OCI-LY1 (cell line): ENCODE measurements at regions not wholly inside any gene's neighbourhood (a gene's known extent, or its start where the extent isn't known, plus 50 kb on each side); places are given as distances from the start of the nearest gene placed in this dataset.

Experiments used
- H2AFZ ChIP-seq: fragments of 200-600 bp; sonication (generic), shearing (Covaris generic); 2 replicates; pipeline ENCODE4 v1.6.0; 2014; ENCODE audit warnings: antibody characterized with exemption, mild to moderate bottlenecking, low read length
- H3F3A ChIP-seq: fragments of 200-600 bp; sonication (generic), shearing (Covaris generic); 2 replicates; pipeline ENCODE4 v1.6.0; 2014; ENCODE audit warnings: mild to moderate bottlenecking, antibody characterized with exemption, low read length, moderate library complexity; ENCODE audit not compliant: insufficient read depth
- H3K27ac ChIP-seq: fragments of 200-600 bp; sonication (generic); 2 replicates; pipeline ENCODE4 v1.5.1; 2014; ENCODE audit warnings: low read length, mixed run types, mild to moderate bottlenecking, low read depth; ENCODE audit not compliant: poor library complexity, severe bottlenecking
- H3K27me3 ChIP-seq: fragments of 200-600 bp; sonication (generic); 2 replicates; pipeline ENCODE4 v1.6.0; 2014; ENCODE audit warnings: antibody characterized with exemption, mild to moderate bottlenecking, low read length, moderate library complexity; ENCODE audit not compliant: insufficient read depth
- H3K36me3 ChIP-seq: fragments of 200-600 bp; sonication (generic); 2 replicates; pipeline ENCODE4 v1.6.1; 2014; ENCODE audit warnings: mild to moderate bottlenecking, antibody characterized with exemption, low read length, moderate library complexity, mixed read lengths; ENCODE audit not compliant: insufficient read depth
- H3K4me1 ChIP-seq: fragments of 200-600 bp; sonication (generic); 2 replicates; pipeline ENCODE4 v1.5.1; 2014; ENCODE audit warnings: mild to moderate bottlenecking, low read length, moderate library complexity; ENCODE audit not compliant: insufficient read depth, severe bottlenecking
- H3K4me2 ChIP-seq: fragments of 200-600 bp; sonication (generic), shearing (Covaris generic); 2 replicates; pipeline ENCODE4 v1.6.1; 2014; ENCODE audit warnings: low read length
- H3K4me3 ChIP-seq: fragments of 200-600 bp; sonication (generic); 2 replicates; pipeline ENCODE4 v1.5.1; 2014; ENCODE audit warnings: low read length, low read depth, mild to moderate bottlenecking, mixed read lengths; ENCODE audit not compliant: poor library complexity, severe bottlenecking
- H3K79me2 ChIP-seq: fragments of 200-600 bp; shearing (Covaris generic); 2 replicates; pipeline ENCODE4 v1.6.1; 2016; ENCODE audit warnings: mixed run types, low read length, mixed read lengths; ENCODE audit not compliant: insufficient read depth
- H3K9ac ChIP-seq: fragments of 200-600 bp; sonication (generic), shearing (Covaris generic); 2 replicates; pipeline ENCODE4 v1.6.1; 2014; ENCODE audit warnings: mild to moderate bottlenecking, low read length, mixed read lengths
- H3K9me2 ChIP-seq: fragments of 200-600 bp; sonication (generic), shearing (Covaris generic); 2 replicates; pipeline ENCODE4 v1.6.1; 2014; ENCODE audit warnings: low read depth, mild to moderate bottlenecking, low read length, mixed read lengths
- H3K9me3 ChIP-seq: fragments of 200-600 bp; shearing (Covaris generic); 2 replicates; pipeline ENCODE4 v1.6.1; 2014; ENCODE audit warnings: low read length, mixed read lengths
- H4K20me1 ChIP-seq: fragments of 200-600 bp; sonication (generic), shearing (Covaris generic); 2 replicates; pipeline ENCODE4 v1.6.0; 2016; ENCODE audit warnings: mild to moderate bottlenecking, low read length; ENCODE audit not compliant: insufficient read depth
- CTCF ChIP-seq: fragments of 200-600 bp; sonication (generic), shearing (Covaris generic); IDR thresholded peaks from 2 replicates; pipeline ENCODE4 v1.5.1; 2017; ENCODE audit warnings: mild to moderate bottlenecking, antibody characterized with exemption, low read length, moderate library complexity, mixed read lengths
- EZH2 ChIP-seq: fragments of 200-600 bp; sonication (generic), shearing (Covaris generic); IDR thresholded peaks from 2 replicates; pipeline ENCODE4 v1.8.0; 2017; ENCODE audit warnings: borderline replicate concordance, mixed run types, mild to moderate bottlenecking, antibody characterized with exemption, low read length, moderate library complexity, mixed read lengths

DNA sequence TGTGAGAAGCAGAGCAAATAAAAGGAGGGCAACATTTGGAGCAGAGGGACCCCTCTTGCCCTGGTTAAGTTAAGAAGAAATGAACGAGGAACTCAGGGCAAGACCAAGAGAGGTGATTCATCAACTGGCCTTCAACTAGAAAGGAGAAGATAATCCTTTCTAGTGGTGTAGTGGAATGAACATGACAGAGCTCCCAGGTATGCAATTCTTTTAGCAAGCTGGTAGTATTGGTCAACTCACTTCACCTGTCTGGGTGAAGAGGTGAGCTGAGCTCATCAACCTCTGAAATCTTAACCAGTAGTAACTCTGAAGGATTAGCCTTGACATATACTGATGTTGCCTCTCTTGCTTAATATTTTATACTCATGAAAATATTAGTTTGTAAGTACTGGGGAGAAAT is 1024.7 kb upstream of the GOT2 start:
- H3K79me2 ChIP-seq = no peaks in the 10 kb centered on the region
- H3K9me3 ChIP-seq = no peaks in the 10 kb centered on the region
- no peak overlapping the region for H3K4me2 ChIP-seq
- TF ChIP-seq EZH2 = no peak
- no peak for TF ChIP-seq CTCF
- H3K4me3 ChIP-seq = no peak overlapping the region
- no peaks in the 10 kb centered on the region for H3F3A ChIP-seq
- no peaks in the 10 kb centered on the region for H3K36me3 ChIP-seq
- H4K20me1 ChIP-seq = no peaks in the 10 kb centered on the region
- no peak overlapping the region for H3K9ac ChIP-seq
- no peak overlapping the region for H3K27ac ChIP-seq
- no peaks in the 10 kb centered on the region for H3K9me2 ChIP-seq
- H3K4me1 ChIP-seq = no peaks in the 10 kb centered on the region
- no peaks in the 10 kb centered on the region for H3K27me3 ChIP-seq
- no peak overlapping the region for H2AFZ ChIP-seq

DNA sequence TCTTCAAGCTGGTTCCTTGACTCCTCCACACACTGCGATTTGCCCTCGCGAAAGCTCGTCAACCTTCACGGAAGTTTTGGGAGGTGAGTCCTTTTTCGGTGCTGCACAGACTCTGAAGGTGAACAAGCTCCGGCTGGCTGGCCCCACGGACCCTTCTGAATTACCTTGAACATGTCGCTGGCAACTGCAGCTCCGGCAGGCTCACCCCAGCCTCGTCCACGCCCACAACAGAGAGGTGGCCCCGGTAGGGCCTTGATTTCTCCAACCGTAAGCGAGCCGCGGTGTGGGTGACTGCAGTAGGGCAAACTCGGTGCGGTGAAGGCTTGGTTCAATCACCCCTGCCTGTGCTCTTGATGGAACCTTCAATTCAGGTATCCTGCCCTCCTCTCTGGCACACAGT is 1020.7 kb upstream of the GOT2 start:
- TF ChIP-seq EZH2 (no peak), CTCF (no peak)
- Histone ChIP-seq H3K79me2 (no peaks in the 10 kb centered on the region), H3F3A (no peaks in the 10 kb centered on the region), H4K20me1 (no peaks in the 10 kb centered on the region), H3K4me3 (no peak overlapping the region), H3K27me3 (no peaks in the 10 kb centered on the region), H3K36me3 (no peaks in the 10 kb centered on the region), H3K4me1 (no peaks in the 10 kb centered on the region), H3K9ac (no peak overlapping the region), H3K4me2 (no peak overlapping the region), H2AFZ (no peak overlapping the region), H3K9me2 (no peaks in the 10 kb centered on the region), H3K27ac (no peak overlapping the region), H3K9me3 (no peaks in the 10 kb centered on the region)

- Histone ChIP-seq H4K20me1 (no peaks in the 10 kb centered on the region), H3K9ac (no peak overlapping the region), H3K9me2 (no peaks in the 10 kb centered on the region), H2AFZ (no peak overlapping the region), H3K4me3 (no peak overlapping the region), H3K9me3 (no peaks in the 10 kb centered on the region), H3F3A (no peaks in the 10 kb centered on the region), H3K4me2 (no peak overlapping the region), H3K36me3 (no peaks in the 10 kb centered on the region), H3K79me2 (no peaks in the 10 kb centered on the region), H3K4me1 (no peaks in the 10 kb centered on the region), H3K27ac (no peak overlapping the region), H3K27me3 (no peaks in the 10 kb centered on the region)
- no peak for TF ChIP-seq EZH2
- TF ChIP-seq CTCF = no peak
Observed at GRCh38 chr16:59749662-59750336, 1015.7 kb upstream of the GOT2 start.
